ENCODE measurements at regions not wholly inside any gene's neighbourhood (a gene's known extent, or its start where the extent isn't known, plus 50 kb on each side); places are given as distances from the start of the nearest gene placed in this dataset.

- no peak overlapping the region for H3K4me3 ChIP-seq (ENCODE audit: low read depth in 1 of 3, low read length in 3 of 3)
Observed at GRCh38 chr10:110356628-110357245, 52.0 kb upstream of the SMNDC1 start.

More at GRCh38 chr10:110356628-110357245, 52.0 kb upstream of the SMNDC1 start:
- WGBS = 86% methylated on average over 19 of the region's 19 CpGs
- no peak for DNase-seq (ENCODE audit: low spot score)
- no peak overlapping the region for H3K27ac ChIP-seq (ENCODE audit: low read depth in 1 of 2, low read length in 2 of 2)
- no peak overlapping the region for H3K9ac ChIP-seq (ENCODE audit: low read depth in 1 of 2, low read length in 2 of 2)
- no peaks in the 10 kb centered on the region for H3K27me3 ChIP-seq (ENCODE audit: control insufficient read depth in 4 of 4, insufficient read depth in 4 of 4, low read length in 3 of 4)
- H3K36me3 ChIP-seq (ENCODE audit: control insufficient read depth in 4 of 4, insufficient read depth in 3 of 4, low read depth in 1 of 4, low read length in 3 of 4) = no peaks in the 10 kb centered on the region
- no peaks in the 10 kb centered on the region for H3K9me3 ChIP-seq (ENCODE audit: control insufficient read depth in 4 of 4, low read length in 3 of 4)
- TF ChIP-seq CTCF (IDR thresholded peaks at IDR 0.05; ENCODE audit: low read depth, low read length, missing input control) (no peak), JUND (IDR thresholded peaks at IDR 0.05) (no peak), YY1 (IDR thresholded peaks at IDR 0.05) (no peak), TAF1 (conservative IDR thresholded peaks at IDR 0.05) (no peak), REST (IDR thresholded peaks at IDR 0.05) (no peak), FOXA1 (IDR thresholded peaks at IDR 0.05) (no peak), ATF3 (IDR thresholded peaks at IDR 0.05) (no peak), ZBTB33 (IDR thresholded peaks at IDR 0.05) (no peak), NR2F2 (IDR thresholded peaks at IDR 0.05) (no peak), MAX (IDR thresholded peaks at IDR 0.05) (no peak), GABPA (IDR thresholded peaks at IDR 0.05 in 1 of 2, conservative IDR thresholded peaks at IDR 0.05 in 1 of 2) (no peak), HNF4G (IDR thresholded peaks at IDR 0.05) (no peak), RAD21 (IDR thresholded peaks at IDR 0.05) (no peak)
- H3K4me1 ChIP-seq (ENCODE audit: control insufficient read depth in 4 of 4, insufficient read depth in 4 of 4, low read length in 3 of 4) = no peaks in the 10 kb centered on the region

All from liver (tissue), 8 donors.